NB4 (cell line): ENCODE measurements at regions not wholly inside any gene's neighbourhood (a gene's known extent, or its start where the extent isn't known, plus 50 kb on each side); places are given as distances from the start of the nearest gene placed in this dataset.

ENCODE experiments used
- MAX ChIP-seq: IDR thresholded peaks from 2 replicates; pipeline ENCODE4 v1.6.1; 2011; ENCODE audit warnings: low read depth, low read length
- MYC ChIP-seq: IDR thresholded peaks from 2 replicates; pipeline ENCODE4 v1.6.1; 2011; ENCODE audit warnings: low read depth, low read length
- POLR2A ChIP-seq: IDR thresholded peaks from 2 replicates; pipeline ENCODE4 v1.6.1; 2011; ENCODE audit warnings: mild to moderate bottlenecking; ENCODE audit not compliant: insufficient read length; ENCODE audit errors: extremely low read depth
- TF ChIP-seq, protein P1 (sequence below): IDR thresholded peaks from one replicate; pipeline ENCODE4 v1.5.1; 2012; ENCODE audit warnings: low read depth, low read length

GRCh38 chrX:42837101-42837726 is 59.3 kb upstream of the PPP1R2C start:
- TF ChIP-seq, protein P1, sequence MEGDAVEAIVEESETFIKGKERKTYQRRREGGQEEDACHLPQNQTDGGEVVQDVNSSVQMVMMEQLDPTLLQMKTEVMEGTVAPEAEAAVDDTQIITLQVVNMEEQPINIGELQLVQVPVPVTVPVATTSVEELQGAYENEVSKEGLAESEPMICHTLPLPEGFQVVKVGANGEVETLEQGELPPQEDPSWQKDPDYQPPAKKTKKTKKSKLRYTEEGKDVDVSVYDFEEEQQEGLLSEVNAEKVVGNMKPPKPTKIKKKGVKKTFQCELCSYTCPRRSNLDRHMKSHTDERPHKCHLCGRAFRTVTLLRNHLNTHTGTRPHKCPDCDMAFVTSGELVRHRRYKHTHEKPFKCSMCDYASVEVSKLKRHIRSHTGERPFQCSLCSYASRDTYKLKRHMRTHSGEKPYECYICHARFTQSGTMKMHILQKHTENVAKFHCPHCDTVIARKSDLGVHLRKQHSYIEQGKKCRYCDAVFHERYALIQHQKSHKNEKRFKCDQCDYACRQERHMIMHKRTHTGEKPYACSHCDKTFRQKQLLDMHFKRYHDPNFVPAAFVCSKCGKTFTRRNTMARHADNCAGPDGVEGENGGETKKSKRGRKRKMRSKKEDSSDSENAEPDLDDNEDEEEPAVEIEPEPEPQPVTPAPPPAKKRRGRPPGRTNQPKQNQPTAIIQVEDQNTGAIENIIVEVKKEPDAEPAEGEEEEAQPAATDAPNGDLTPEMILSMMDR = no peak
- no peak for TF ChIP-seq POLR2A
- TF ChIP-seq MYC = no peak
- no peak for TF ChIP-seq MAX
